Brain microvascular endothelial cell (primary cell): ENCODE measurements at regions not wholly inside any gene's neighbourhood (a gene's known extent, or its start where the extent isn't known, plus 50 kb on each side); places are given as distances from the start of the nearest gene placed in this dataset.

ENCODE experiments used
- DNase-seq: peaks from one replicate; pipeline ENCODE4 v3.0.0-alpha.2; 2020
- H3K27ac ChIP-seq: fragments of 250-450 bp; sonication (Bioruptor Pico); 2 replicates; pipeline ENCODE4 v1.5.1; 2020; ENCODE audit warnings: mild to moderate bottlenecking, moderate library complexity
- H3K27me3 ChIP-seq: fragments of 250-450 bp; sonication (Bioruptor Pico); replicated peaks from 2 replicates; pipeline ENCODE4 v1.5.1; 2020; ENCODE audit warnings: mild to moderate bottlenecking
- H3K36me3 ChIP-seq: fragments of 250-450 bp; sonication (Bioruptor Pico); replicated peaks from 2 replicates; pipeline ENCODE4 v1.5.1; 2020; ENCODE audit warnings: mild to moderate bottlenecking
- H3K4me3 ChIP-seq: 2 replicates; pipeline ENCODE4 v1.5.1; 2011; ENCODE audit warnings: low read depth, mild to moderate bottlenecking, control low read depth, low read length, moderate library complexity
- in situ Hi-C: cut with HindIII; loops from 2 replicates; pipeline ENCODE4 v1.10.0; 2017; ENCODE audit warnings: low sequenced_read_pairs, low pct_ligation_motif_present
- TF ChIP-seq, protein P1 (sequence below): IDR thresholded peaks from 2 replicates; pipeline ENCODE4 v1.5.1; 2011; ENCODE audit warnings: low read depth, mild to moderate bottlenecking, moderate library complexity, low read length, control low read depth, inconsistent platforms; ENCODE audit errors: missing control alignments

DNA sequence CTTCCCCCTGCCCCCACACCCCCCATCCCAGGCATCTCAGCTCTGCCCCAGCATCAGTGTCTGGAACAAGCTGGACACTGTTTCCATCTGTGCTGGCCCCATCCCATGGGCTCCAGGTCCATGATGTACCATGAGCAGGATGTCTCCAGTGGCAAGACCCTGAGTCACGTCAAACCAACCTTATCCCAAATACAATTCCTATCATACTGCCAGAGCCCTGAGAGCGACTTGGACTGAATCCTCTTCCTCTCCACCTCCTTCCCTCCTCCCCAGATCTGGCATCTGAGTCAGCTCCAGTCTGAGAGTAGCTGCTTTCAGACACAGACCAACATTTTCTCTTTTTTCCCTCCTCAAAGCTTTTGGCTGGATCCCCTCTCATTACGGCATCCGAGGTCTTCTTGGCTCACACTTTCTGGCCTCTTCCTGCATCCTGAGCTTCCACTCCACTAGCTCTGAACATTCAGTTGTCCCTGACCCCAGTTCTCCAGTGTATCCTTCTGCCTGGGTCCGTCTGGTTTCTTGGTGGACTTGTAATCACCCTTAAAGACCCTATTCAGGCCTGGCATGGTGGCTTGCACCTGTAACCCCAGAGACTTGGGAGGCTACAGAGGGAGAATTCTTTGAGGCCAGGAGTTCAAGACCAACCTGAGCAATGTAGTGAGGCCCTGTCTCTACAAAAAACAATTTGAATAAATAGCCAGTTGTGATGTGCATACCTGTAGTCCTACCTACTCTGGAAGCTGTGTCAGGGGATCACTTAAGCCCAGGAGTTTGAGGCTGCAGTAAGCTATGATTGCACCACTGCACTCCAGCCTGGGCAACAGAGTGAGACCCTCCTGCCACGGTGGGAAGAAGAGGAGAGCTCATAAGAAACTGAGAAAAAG lies 68.3 kb downstream of the ACKR3 start:
- no peak for DNase-seq
- in situ Hi-C loops, result no loop called here
- Histone ChIP-seq H3K4me3 (no peak overlapping the region), H3K27ac (no peak overlapping the region), H3K27me3 (no peaks in the 10 kb centered on the region), H3K36me3 (no peaks in the 10 kb centered on the region)
- TF ChIP-seq, protein P1, sequence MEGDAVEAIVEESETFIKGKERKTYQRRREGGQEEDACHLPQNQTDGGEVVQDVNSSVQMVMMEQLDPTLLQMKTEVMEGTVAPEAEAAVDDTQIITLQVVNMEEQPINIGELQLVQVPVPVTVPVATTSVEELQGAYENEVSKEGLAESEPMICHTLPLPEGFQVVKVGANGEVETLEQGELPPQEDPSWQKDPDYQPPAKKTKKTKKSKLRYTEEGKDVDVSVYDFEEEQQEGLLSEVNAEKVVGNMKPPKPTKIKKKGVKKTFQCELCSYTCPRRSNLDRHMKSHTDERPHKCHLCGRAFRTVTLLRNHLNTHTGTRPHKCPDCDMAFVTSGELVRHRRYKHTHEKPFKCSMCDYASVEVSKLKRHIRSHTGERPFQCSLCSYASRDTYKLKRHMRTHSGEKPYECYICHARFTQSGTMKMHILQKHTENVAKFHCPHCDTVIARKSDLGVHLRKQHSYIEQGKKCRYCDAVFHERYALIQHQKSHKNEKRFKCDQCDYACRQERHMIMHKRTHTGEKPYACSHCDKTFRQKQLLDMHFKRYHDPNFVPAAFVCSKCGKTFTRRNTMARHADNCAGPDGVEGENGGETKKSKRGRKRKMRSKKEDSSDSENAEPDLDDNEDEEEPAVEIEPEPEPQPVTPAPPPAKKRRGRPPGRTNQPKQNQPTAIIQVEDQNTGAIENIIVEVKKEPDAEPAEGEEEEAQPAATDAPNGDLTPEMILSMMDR, result no peak

DNA sequence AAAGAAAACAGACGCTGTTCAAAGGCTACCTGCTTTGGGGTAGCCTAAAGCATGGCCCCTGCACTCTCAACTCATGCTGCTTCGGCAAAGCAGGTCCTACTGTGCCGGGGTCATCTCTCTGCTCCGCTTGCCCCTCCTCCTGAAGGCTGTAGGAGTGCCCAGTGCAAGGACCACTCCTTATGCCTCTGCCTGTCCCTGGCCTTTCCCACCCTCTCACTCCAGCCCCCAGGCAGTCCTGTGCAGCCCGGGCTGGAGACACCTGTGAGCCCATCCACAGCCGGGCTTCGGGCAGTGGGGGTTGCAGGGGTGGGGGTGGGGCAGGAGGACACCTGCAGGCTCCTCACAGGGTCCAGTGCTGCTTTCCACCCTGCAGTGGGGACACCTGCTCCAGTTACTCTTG lies 69.1 kb downstream of the ACKR3 start:
- Histone ChIP-seq H3K36me3 (no peaks in the 10 kb centered on the region), H3K27me3 (no peaks in the 10 kb centered on the region), H3K4me3 (no peak overlapping the region), H3K27ac (no peak overlapping the region)
- TF ChIP-seq, protein P1, result no peak
- DNase-seq, result no peak
- in situ Hi-C loops, result no loop called here

DNA sequence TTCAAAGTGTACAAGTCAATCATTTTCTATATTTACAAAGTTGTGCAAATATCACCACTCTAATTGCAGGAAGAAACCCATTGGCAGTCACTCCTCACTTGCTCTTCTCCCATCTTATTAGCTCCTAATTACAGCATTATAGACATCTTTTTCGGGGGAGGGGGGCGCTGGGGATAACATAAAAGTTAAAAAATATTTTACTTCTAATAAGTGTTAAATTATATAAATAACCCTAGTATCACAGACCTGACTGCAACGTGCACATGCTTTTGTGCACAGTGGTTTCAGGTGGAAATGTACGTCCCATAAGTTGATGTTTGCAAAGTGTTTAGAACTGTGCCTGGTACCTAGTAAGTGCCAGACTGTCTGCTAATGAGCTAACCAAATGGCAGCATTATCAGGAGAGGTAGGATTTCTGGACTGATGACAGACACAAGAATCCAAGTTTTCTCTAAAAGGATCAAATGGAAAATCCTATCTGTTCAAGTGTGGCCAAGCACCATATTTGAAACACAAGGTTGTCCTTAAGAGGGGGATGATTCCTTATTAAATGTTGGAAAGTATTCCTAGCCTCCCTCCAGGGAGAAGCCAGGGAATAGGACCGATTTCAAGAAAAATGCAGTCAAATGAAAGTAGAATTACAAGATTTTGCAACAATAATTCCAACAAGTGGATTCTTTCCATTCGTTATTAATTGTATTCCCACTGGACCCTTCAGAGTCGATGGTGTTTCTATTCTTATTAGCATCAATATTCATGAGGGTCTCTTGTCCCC lies 70.0 kb downstream of the ACKR3 start:
- DNase-seq, result no peak
- in situ Hi-C loops, result no loop called here
- Histone ChIP-seq H3K4me3 (no peak overlapping the region), H3K36me3 (no peaks in the 10 kb centered on the region), H3K27me3 (no peaks in the 10 kb centered on the region), H3K27ac (no peak overlapping the region)
- TF ChIP-seq, protein P1, result no peak

DNA sequence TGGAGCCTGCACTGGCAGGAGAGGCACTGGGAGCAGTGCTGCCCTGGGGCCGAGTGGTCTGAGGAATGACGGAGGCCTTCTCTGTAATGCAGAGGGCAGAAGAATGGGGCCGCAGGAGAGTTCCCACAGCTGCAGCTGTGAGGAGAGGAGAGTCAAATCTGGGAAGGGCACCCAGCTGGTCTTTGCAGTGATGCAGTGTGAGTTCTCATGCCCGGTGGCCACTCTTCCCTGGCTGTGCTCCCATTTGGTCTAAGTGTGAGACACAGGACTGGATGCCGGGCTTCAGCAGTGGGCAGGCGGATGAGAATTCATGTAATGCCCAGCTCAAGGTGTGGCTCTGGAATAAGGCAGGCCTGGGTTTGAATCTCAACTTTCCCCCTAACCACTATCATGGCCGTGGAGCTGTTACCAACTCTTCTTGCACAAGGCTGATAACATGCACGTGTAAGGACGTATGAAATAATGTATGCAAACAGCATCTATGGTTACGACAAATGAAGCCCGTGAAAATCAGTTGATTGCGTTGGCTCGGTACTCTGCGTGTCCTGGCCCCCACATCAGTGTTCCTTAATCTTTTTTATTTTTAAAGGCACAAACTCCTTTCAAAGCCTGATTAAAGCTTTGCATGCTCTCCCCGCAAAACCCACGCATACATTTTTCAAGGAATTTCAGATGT lies 71.6 kb downstream of the ACKR3 start:
- Histone ChIP-seq H3K4me3 (no peak overlapping the region), H3K27ac (no peak overlapping the region), H3K36me3 (no peaks in the 10 kb centered on the region), H3K27me3 (no peaks in the 10 kb centered on the region)
- no peak for DNase-seq
- TF ChIP-seq, protein P1, result no peak
- in situ Hi-C loops, result no loop called here

DNA sequence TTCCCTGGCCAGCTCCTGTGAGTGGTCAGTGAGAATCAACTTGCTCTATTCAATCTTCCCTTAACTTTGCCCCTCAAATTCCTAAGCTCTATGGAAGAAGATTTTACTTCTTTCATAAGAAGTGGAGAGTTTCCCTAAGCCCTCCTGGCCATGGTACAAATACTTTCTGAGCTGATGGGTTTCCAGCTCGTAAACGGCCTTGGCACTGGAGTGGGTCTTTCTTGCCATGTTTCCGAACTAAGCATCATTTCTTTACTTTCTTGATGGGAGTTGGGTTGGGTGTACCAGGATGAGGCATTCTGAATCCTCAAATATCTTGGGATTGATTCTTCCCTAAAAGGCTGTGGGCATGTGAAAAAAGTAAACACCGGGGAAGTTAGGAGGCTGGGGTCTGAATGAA lies 72.5 kb downstream of the ACKR3 start:
- in situ Hi-C loops, result no loop called here
- no peak for DNase-seq

More for the DNA sequence above, 72.5 kb downstream of the ACKR3 start:
- Histone ChIP-seq H3K36me3 (no peaks in the 10 kb centered on the region), H3K4me3 (no peak overlapping the region), H3K27me3 (no peaks in the 10 kb centered on the region), H3K27ac (peak overlapping the region; percentile 87)
- TF ChIP-seq, protein P1, result no peak
